ENCODE measurements at regions not wholly inside any gene's neighbourhood (a gene's known extent, or its start where the extent isn't known, plus 50 kb on each side); places are given as distances from the start of the nearest gene placed in this dataset.

DNA sequence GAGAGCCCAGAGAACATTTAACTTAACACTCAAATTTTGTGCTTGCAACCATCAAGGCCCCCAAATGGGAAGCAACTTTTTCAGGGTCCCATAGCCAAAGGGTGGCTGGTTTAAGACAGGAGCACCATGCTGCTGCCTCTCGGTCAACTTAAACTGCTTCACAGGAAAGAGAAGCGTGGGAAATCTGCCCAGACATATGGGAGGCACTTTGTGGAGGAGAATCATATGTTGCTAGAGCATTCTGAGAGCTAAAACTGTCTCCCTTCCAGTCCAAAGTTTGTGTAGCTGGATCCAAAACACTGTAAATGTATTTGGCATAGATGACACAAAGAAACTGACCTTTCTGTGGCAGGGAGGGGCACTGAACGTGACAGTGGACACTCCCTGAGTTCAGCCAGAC, 305.9 kb upstream of the RORA start:
- intact Hi-C loops (cut with micrococcal nuclease) (no loop called here), dilution Hi-C loops (cut with MboI; ENCODE audit: extremely low pct_ligation_motif_present, low sequenced_read_pairs) (no loop called here)
- Histone ChIP-seq H2AFZ (ENCODE audit: low read depth, low read length) (no peak overlapping the region), H3K4me1 (ENCODE audit: control insufficient read depth, extremely low read depth, insufficient read depth, low read length) (peaks cover 8% of the 10 kb centered on the region), H3K36me3 (ENCODE audit: control insufficient read depth in 2 of 2, extremely low read depth in 1 of 2, insufficient read depth in 2 of 2, low read length in 2 of 2) (no peaks in the 10 kb centered on the region), H3K79me2 (ENCODE audit: control insufficient read depth, insufficient read depth, low read length) (no peaks in the 10 kb centered on the region), H4K20me1 (replicated peaks; ENCODE audit: control insufficient read depth, extremely low read depth, insufficient read depth, low read length) (no peaks in the 10 kb centered on the region), H3K9me3 (replicated peaks; ENCODE audit: control insufficient read depth, insufficient read depth, low read length) (no peaks in the 10 kb centered on the region), H3K9ac (replicated peaks; ENCODE audit: extremely low read depth, insufficient read depth, low read length) (no peak overlapping the region), H3K27ac (ENCODE audit: insufficient read depth, low read depth, low read length) (no peak overlapping the region), H3K4me2 (ENCODE audit: insufficient read depth, low read length) (no peak overlapping the region), H3K4me3 (replicated peaks in 1 of 3; ENCODE audit: insufficient read depth in 1 of 3, low read depth in 1 of 3, low read length in 3 of 3) (no peak overlapping the region), H3K27me3 (ENCODE audit: control insufficient read depth in 2 of 2, insufficient read depth in 2 of 2, low read length in 2 of 2) (peaks cover 11 to 12% of the 10 kb centered on the region in 2 experiments), H3K9me1 (replicated peaks; ENCODE audit: control insufficient read depth, extremely low read depth, insufficient read depth, low read length) (no peaks in the 10 kb centered on the region)
- FAIRE-seq, result no peak
- no peak for TF ChIP-seq JUN (IDR thresholded peaks at IDR 0.05; ENCODE audit: borderline replicate concordance, insufficient read depth, insufficient read length, low read depth)
- no peak for TF ChIP-seq GATA2 (IDR thresholded peaks at IDR 0.05; ENCODE audit: insufficient read depth, insufficient read length, low read depth, low read length)
- TF ChIP-seq, protein P1, sequence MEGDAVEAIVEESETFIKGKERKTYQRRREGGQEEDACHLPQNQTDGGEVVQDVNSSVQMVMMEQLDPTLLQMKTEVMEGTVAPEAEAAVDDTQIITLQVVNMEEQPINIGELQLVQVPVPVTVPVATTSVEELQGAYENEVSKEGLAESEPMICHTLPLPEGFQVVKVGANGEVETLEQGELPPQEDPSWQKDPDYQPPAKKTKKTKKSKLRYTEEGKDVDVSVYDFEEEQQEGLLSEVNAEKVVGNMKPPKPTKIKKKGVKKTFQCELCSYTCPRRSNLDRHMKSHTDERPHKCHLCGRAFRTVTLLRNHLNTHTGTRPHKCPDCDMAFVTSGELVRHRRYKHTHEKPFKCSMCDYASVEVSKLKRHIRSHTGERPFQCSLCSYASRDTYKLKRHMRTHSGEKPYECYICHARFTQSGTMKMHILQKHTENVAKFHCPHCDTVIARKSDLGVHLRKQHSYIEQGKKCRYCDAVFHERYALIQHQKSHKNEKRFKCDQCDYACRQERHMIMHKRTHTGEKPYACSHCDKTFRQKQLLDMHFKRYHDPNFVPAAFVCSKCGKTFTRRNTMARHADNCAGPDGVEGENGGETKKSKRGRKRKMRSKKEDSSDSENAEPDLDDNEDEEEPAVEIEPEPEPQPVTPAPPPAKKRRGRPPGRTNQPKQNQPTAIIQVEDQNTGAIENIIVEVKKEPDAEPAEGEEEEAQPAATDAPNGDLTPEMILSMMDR (IDR thresholded peaks at IDR 0.05; ENCODE audit: extremely low read depth in 1 of 2, insufficient read depth in 1 of 2, low read depth in 1 of 2, low read length in 2 of 2), result no peak
- TF ChIP-seq MYC (IDR thresholded peaks at IDR 0.05; ENCODE audit: low read depth, low read length), result no peak
- TF ChIP-seq POLR2A (IDR thresholded peaks at IDR 0.05; ENCODE audit: low read depth, low read length), result no peak
- no peak for TF ChIP-seq POLR2AphosphoS5 (IDR thresholded peaks at IDR 0.05; ENCODE audit: insufficient read depth, low read depth, low read length)
- TF ChIP-seq EZH2 (IDR thresholded peaks at IDR 0.05; ENCODE audit: borderline replicate concordance, low read depth, low read length, severe bottlenecking), result no peak
- no peak for TF ChIP-seq FOS (IDR thresholded peaks at IDR 0.05; ENCODE audit: borderline replicate concordance, insufficient read depth, low read length)
- TF ChIP-seq, protein P2, sequence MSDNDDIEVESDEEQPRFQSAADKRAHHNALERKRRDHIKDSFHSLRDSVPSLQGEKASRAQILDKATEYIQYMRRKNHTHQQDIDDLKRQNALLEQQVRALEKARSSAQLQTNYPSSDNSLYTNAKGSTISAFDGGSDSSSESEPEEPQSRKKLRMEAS (IDR thresholded peaks at IDR 0.05; ENCODE audit: insufficient read depth, insufficient read length), result no peak
- DNase-seq (ENCODE audit: low read depth, low spot score), result no peak
- POLR2A ChIA-PET, result no interaction called here
- CTCF ChIA-PET, result interaction anchor here (0.8 to 1.2 kb wide), 2 partner anchors 20 to 299 kb away, joined by 3 read pairs; no protein-coding TSS in a partner anchor
- BruUV-seq (replicated peaks), result no TSS peak
